AG04449 (cell line): ENCODE measurements at regions not wholly inside any gene's neighbourhood (a gene's known extent, or its start where the extent isn't known, plus 50 kb on each side); places are given as distances from the start of the nearest gene placed in this dataset.

Source experiments
- CTCF ChIA-PET: fragments of 350-600 bp; formaldehyde crosslinking; extraction: SDS; loops from one replicate; lab custom pipeline; 2021; ENCODE audit warnings: antibody characterized with exemption; lab: Yijun Ruan, JAX
- POLR2A ChIA-PET: fragments of 400-600, 350-600 bp; formaldehyde crosslinking; extraction: SDS; loops from one replicate; lab custom pipeline; 2020; ENCODE audit warnings: antibody characterized with exemption, inconsistent platforms; lab: Yijun Ruan, JAX
- DNase-seq: peaks from one replicate; pipeline ENCODE4 v3.0.0-alpha.2; 2010; ENCODE audit warnings: low read depth, low spot score
- H3K4me3 ChIP-seq: 2 replicates; pipeline ENCODE4 v1.5.1; 2011; ENCODE audit warnings: low read depth, mild to moderate bottlenecking, control low read depth, low read length
- TF ChIP-seq, protein P1 (sequence below): IDR thresholded peaks from one replicate; pipeline ENCODE4 v1.5.1; 2011; ENCODE audit warnings: mild to moderate bottlenecking, moderate library complexity, low read length, control low read depth, inconsistent platforms; ENCODE audit not compliant: insufficient read depth; ENCODE audit errors: missing control alignments

DNA sequence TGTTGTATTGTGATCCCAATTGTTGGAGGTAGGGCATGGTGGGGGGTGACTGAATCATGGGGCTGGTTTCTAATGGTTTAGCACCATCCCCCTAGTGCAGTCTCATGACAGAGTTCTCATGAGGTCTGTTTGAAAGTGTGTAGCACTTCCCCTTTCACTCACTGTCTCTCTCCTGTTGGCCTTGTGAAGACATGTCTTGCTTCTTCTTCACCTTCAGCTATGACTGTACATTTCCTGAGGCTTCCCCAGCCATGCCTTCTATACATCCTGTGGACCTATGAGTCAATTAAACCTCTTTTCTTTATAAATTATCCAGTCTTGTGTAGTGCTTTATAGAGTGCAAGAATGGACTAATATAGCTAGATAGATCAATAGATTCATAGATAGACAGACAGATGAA, 230.0 kb downstream of the MAGEE1 start:
- CTCF ChIA-PET: no interaction called here
- POLR2A ChIA-PET: interaction anchor here (0.7 kb wide), 1 partner anchor 79 kb away, joined by 3 read pairs; no protein-coding TSS in a partner anchor
- TF ChIP-seq, protein P1, sequence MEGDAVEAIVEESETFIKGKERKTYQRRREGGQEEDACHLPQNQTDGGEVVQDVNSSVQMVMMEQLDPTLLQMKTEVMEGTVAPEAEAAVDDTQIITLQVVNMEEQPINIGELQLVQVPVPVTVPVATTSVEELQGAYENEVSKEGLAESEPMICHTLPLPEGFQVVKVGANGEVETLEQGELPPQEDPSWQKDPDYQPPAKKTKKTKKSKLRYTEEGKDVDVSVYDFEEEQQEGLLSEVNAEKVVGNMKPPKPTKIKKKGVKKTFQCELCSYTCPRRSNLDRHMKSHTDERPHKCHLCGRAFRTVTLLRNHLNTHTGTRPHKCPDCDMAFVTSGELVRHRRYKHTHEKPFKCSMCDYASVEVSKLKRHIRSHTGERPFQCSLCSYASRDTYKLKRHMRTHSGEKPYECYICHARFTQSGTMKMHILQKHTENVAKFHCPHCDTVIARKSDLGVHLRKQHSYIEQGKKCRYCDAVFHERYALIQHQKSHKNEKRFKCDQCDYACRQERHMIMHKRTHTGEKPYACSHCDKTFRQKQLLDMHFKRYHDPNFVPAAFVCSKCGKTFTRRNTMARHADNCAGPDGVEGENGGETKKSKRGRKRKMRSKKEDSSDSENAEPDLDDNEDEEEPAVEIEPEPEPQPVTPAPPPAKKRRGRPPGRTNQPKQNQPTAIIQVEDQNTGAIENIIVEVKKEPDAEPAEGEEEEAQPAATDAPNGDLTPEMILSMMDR: no peak

More for the DNA sequence above, 230.0 kb downstream of the MAGEE1 start:
- no peak for DNase-seq
- no peak overlapping the region for H3K4me3 ChIP-seq
